Endothelial cell of umbilical vein (primary cell): ENCODE measurements at regions not wholly inside any gene's neighbourhood (a gene's known extent, or its start where the extent isn't known, plus 50 kb on each side); places are given as distances from the start of the nearest gene placed in this dataset.

Source experiments
- BruUV-seq: library from RNA; stranded (reverse); fragments of 400-500 nt; replicated peaks from 2 replicates; lab custom pipeline; 2021; lab: Mats Ljungman, UMichigan
- CTCF ChIA-PET: fragments of 300-600, 350-600 bp; sonication (Branson Sonifier 250); formaldehyde crosslinking; loops from one replicate; lab custom pipeline; 2021; ENCODE audit warnings: antibody characterized with exemption, inconsistent platforms; lab: Charles Lee
- POLR2A ChIA-PET: fragments of 300-600, 350-600 bp; sonication (Branson Sonifier 250); formaldehyde crosslinking; loops from one replicate; lab custom pipeline; 2021; ENCODE audit warnings: antibody characterized with exemption, inconsistent platforms; lab: Charles Lee
- DNase-seq: peaks from one replicate; pipeline ENCODE4 v3.0.0-alpha.2; 2011; ENCODE audit warnings: low read depth, low spot score
- FAIRE-seq: peaks from 2 replicates; lab custom pipeline; 2011; peaks lifted over from hg19 to GRCh38; lab: Jason Lieb, UNC
- H2AFZ ChIP-seq: 2 replicates; pipeline ENCODE4 v1.6.0; 2012; ENCODE audit warnings: low read depth, low read length, control low read depth, inconsistent platforms
- H3K27ac ChIP-seq: 2 replicates; pipeline ENCODE4 v1.5.1; 2011; ENCODE audit warnings: low read depth, mild to moderate bottlenecking, control low read depth, low read length, moderate library complexity; ENCODE audit not compliant: insufficient read depth
- H3K27me3 ChIP-seq, 2 experiments: 2 replicates each; pipeline versions ENCODE4 v1.6.0 to v1.6.1; 2011; ENCODE audit warnings: low read length in 2 of 2, mixed read lengths in 1 of 2; ENCODE audit not compliant: control insufficient read depth in 2 of 2, insufficient read depth in 2 of 2
- H3K36me3 ChIP-seq, 2 experiments: 2 replicates in 1 of 2; 3 replicates in 1 of 2; pipeline ENCODE4 v1.5.1; 2011; ENCODE audit warnings: low read length in 2 of 2, mild to moderate bottlenecking in 1 of 2, moderate library complexity in 1 of 2; ENCODE audit not compliant: control insufficient read depth in 2 of 2, insufficient read depth in 2 of 2; ENCODE audit errors: extremely low read depth in 1 of 2
- H3K4me1 ChIP-seq: 3 replicates; pipeline ENCODE4 v1.5.1; 2011; ENCODE audit warnings: mild to moderate bottlenecking, low read length; ENCODE audit not compliant: control insufficient read depth, insufficient read depth; ENCODE audit errors: extremely low read depth
- H3K4me2 ChIP-seq: 2 replicates; pipeline ENCODE4 v1.6.1; 2011; ENCODE audit warnings: low read length, control low read depth, mixed read lengths; ENCODE audit not compliant: insufficient read depth
- H3K4me3 ChIP-seq, 3 experiments: fragments of 200-600 bp in 1 of 3; sonication (generic), shearing (Covaris generic) in 1 of 3; replicated peaks in 1 of 3; 2 replicates each; pipeline ENCODE4 v1.5.1; 2011 to 2016; ENCODE audit warnings: control low read depth in 3 of 3, low read length in 3 of 3, mild to moderate bottlenecking in 2 of 3, inconsistent platforms in 1 of 3, low read depth in 1 of 3, moderate library complexity in 1 of 3; ENCODE audit not compliant: insufficient read depth in 1 of 3
- H3K79me2 ChIP-seq: 2 replicates; pipeline ENCODE4 v1.6.0; 2012; ENCODE audit warnings: low read length, inconsistent platforms; ENCODE audit not compliant: control insufficient read depth, insufficient read depth
- H3K9ac ChIP-seq: replicated peaks from 2 replicates; pipeline ENCODE3; 2011; ENCODE audit warnings: low read length, control low read depth; ENCODE audit not compliant: insufficient read depth; ENCODE audit errors: extremely low read depth
- H3K9me1 ChIP-seq: replicated peaks from 3 replicates; pipeline ENCODE4 v1.6.0; 2011; ENCODE audit warnings: mild to moderate bottlenecking, low read length; ENCODE audit not compliant: control insufficient read depth, insufficient read depth; ENCODE audit errors: extremely low read depth
- H3K9me3 ChIP-seq: replicated peaks from 2 replicates; pipeline ENCODE4 v1.5.1; 2012; ENCODE audit warnings: low read length, inconsistent platforms; ENCODE audit not compliant: control insufficient read depth, insufficient read depth
- H4K20me1 ChIP-seq: replicated peaks from 2 replicates; pipeline ENCODE3; 2011; ENCODE audit warnings: mild to moderate bottlenecking, low read length; ENCODE audit not compliant: control insufficient read depth, insufficient read depth; ENCODE audit errors: extremely low read depth
- CTCF ChIP-seq, 2 donors: IDR thresholded peaks; 1 replicate in 1 of 2; 2 replicates in 1 of 2; pipeline ENCODE4 v1.5.1; 2011; ENCODE audit warnings: low read length in 2 of 2, mild to moderate bottlenecking in 2 of 2, moderate library complexity in 2 of 2, control low read depth in 1 of 2, inconsistent platforms in 1 of 2, low read depth in 1 of 2; ENCODE audit not compliant: insufficient read depth in 1 of 2; ENCODE audit errors: extremely low read depth in 1 of 2
- EZH2 ChIP-seq: IDR thresholded peaks from 2 replicates; pipeline ENCODE4 v1.6.1; 2012; ENCODE audit warnings: borderline replicate concordance, low read depth, mild to moderate bottlenecking, moderate library complexity, low read length, inconsistent platforms; ENCODE audit not compliant: severe bottlenecking
- FOS ChIP-seq: IDR thresholded peaks from 2 replicates; pipeline ENCODE4 v1.6.1; 2011; ENCODE audit warnings: mild to moderate bottlenecking, low read length, moderate library complexity, borderline replicate concordance; ENCODE audit not compliant: insufficient read depth
- GATA2 ChIP-seq: IDR thresholded peaks from 2 replicates; pipeline ENCODE4 v1.7.0; 2011; ENCODE audit warnings: low read depth, mild to moderate bottlenecking, moderate library complexity, mixed read lengths, low read length; ENCODE audit not compliant: insufficient read length, insufficient read depth
- JUN ChIP-seq: IDR thresholded peaks from 2 replicates; pipeline ENCODE4 v1.6.1; 2011; ENCODE audit warnings: borderline replicate concordance, low read depth; ENCODE audit not compliant: insufficient read length, insufficient read depth
- MAX ChIP-seq: IDR thresholded peaks from 2 replicates; pipeline ENCODE4 v1.6.1; 2011; ENCODE audit not compliant: insufficient read depth, insufficient read length
- MYC ChIP-seq: IDR thresholded peaks from one replicate; pipeline ENCODE4 v1.6.1; 2011; ENCODE audit warnings: mild to moderate bottlenecking, low read depth, low read length
- POLR2A ChIP-seq: IDR thresholded peaks from 2 replicates; pipeline ENCODE4 v1.6.1; 2012; ENCODE audit warnings: low read depth, mild to moderate bottlenecking, control low read depth, low read length
- POLR2AphosphoS5 ChIP-seq: IDR thresholded peaks from 2 replicates; pipeline ENCODE4 v1.6.1; 2012; ENCODE audit warnings: low read depth, mild to moderate bottlenecking, control low read depth, low read length, moderate library complexity; ENCODE audit not compliant: insufficient read depth
- dilution Hi-C: fragments of 300-500 bp; cut with MboI; formaldehyde crosslinking; loops from one replicate; pipeline ENCODE4 v1.15.0; 2019; ENCODE audit warnings: low sequenced_read_pairs; ENCODE audit not compliant: extremely low pct_ligation_motif_present
- intact Hi-C: fragments of 100-400 bp; cut with micrococcal nuclease; formaldehyde crosslinking; loops from one replicate; pipeline ENCODE4 v1.10.0; 2022

- DNase-seq: no peak
- FAIRE-seq: no peak
- ChIA-PET CTCF (interaction anchor here (0.6 to 1.7 kb wide), 3 partner anchors 81 to 243 kb away, joined by 3 to 7 read pairs (median 3); no protein-coding TSS in a partner anchor), POLR2A (no interaction called here)
- H3K4me2 ChIP-seq: no peak overlapping the region
- H3K9ac ChIP-seq: no peak overlapping the region
- no peak overlapping the region for H3K4me3 ChIP-seq
- H3K79me2 ChIP-seq: no peaks in the 10 kb centered on the region
- no peaks in the 10 kb centered on the region for H3K27me3 ChIP-seq
- no peak overlapping the region for H2AFZ ChIP-seq
- H3K36me3 ChIP-seq: no peaks in the 10 kb centered on the region
- no peaks in the 10 kb centered on the region for H3K9me3 ChIP-seq
- no peaks in the 10 kb centered on the region for H4K20me1 ChIP-seq
- H3K27ac ChIP-seq: no peak overlapping the region
- TF ChIP-seq GATA2 (no peak), FOS (no peak), JUN (no peak), MYC (no peak), POLR2AphosphoS5 (no peak), CTCF (IDR thresholded peaks at IDR 0.05; ENCODE audit: extremely low read depth in 1 of 2, insufficient read depth in 1 of 2, low read depth in 1 of 2, low read length in 2 of 2) (no peak), MAX (no peak), POLR2A (no peak), EZH2 (no peak)
- no peaks in the 10 kb centered on the region for H3K4me1 ChIP-seq
- H3K9me1 ChIP-seq: no peaks in the 10 kb centered on the region
- BruUV-seq: no TSS peak
- intact Hi-C loops: no loop called here
- dilution Hi-C loops: no loop called here
Measured at GRCh38 chr15:100765467-100766241, 114.0 kb upstream of the ALDH1A3 start.
